ENCODE measurements at regions not wholly inside any gene's neighbourhood (a gene's known extent, or its start where the extent isn't known, plus 50 kb on each side); places are given as distances from the start of the nearest gene placed in this dataset.
"Not testable (repeated sequence)": the region's sequence is repeated elsewhere in the genome, so short reads cannot be mapped to it uniquely, and the experiment has no call there.

DNA sequence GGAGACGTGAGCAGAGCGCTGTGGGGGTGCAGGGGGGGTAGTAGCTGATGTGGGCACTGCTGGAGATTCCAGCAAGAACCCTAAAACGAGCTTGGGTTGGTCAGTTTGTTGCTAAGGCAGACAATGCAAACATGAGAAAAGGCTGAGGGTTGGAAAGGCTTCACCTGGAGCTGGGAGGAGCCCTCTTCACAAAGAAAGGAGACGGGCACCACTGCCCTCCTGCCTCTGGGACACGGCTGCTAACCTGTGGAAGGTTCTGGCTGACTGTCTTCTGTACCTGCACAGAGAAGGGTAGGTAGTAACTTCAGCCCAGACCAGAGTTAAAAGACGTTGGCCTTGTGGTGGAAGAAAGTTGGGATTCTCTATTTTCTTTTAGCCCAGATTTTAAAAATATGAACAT, 108.7 kb downstream of the SUCLA2 start:
- no peaks in the 10 kb centered on the region for H3K27me3 ChIP-seq (ENCODE audit: control insufficient read depth in 1 of 2, insufficient read depth in 2 of 2, low read length in 2 of 2)
- no peaks in the 10 kb centered on the region for H3K9me3 ChIP-seq (ENCODE audit: control insufficient read depth in 2 of 2, low read length in 2 of 2)
- H3K36me3 ChIP-seq (ENCODE audit: control insufficient read depth in 2 of 2, insufficient read depth in 2 of 2, low read length in 2 of 2): no peaks in the 10 kb centered on the region
- H3K4me3 ChIP-seq (ENCODE audit: low read length in 2 of 2): no peak overlapping the region
- H3K4me1 ChIP-seq (ENCODE audit: control insufficient read depth, insufficient read depth, low read length): no peaks in the 10 kb centered on the region
- no peak overlapping the region for H3K9ac ChIP-seq (ENCODE audit: low read length in 2 of 2)
- H3K27ac ChIP-seq (ENCODE audit: low read length): no peak overlapping the region

DNA sequence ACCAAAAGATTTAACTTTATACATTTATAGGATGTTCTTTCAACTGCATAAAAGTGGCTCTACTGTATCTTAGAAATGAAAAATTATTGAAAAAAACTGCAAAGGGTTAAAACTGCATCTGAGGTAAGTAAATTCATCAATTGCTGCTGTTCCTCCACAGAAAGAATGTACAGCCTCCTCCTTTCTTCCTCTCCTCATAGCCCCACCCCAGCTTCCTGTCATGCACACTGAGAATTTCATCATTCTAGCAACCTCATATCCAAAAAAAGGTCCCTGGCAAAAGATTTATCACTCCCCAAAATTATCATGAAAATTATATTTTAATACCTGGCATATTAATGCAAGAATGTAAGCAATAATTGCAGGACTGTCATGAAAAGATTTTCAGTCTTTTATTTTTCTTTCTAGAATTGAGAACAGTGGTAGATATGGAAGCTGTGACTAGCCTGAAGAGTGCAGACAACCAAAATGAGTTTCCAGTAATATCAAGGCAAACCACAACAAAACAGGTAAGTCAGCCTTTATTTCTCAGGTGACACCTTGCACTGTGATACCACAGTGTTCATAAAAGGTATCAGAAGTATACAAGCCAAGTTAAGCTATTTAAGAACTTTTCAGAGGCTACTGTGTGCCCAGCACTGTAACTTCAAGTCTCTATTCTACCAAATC, 110.8 kb downstream of the SUCLA2 start:
- no peak overlapping the region for H3K4me3 ChIP-seq (ENCODE audit: low read length in 2 of 2)
- no peak overlapping the region for H3K27ac ChIP-seq (ENCODE audit: low read length)
- H3K4me1 ChIP-seq (ENCODE audit: control insufficient read depth, insufficient read depth, low read length): no peaks in the 10 kb centered on the region
- no peak overlapping the region for H3K9ac ChIP-seq (ENCODE audit: low read length in 2 of 2)
- H3K27me3 ChIP-seq (ENCODE audit: control insufficient read depth in 1 of 2, insufficient read depth in 2 of 2, low read length in 2 of 2): no peaks in the 10 kb centered on the region
- H3K36me3 ChIP-seq (ENCODE audit: control insufficient read depth in 2 of 2, insufficient read depth in 2 of 2, low read length in 2 of 2): no peaks in the 10 kb centered on the region
- H3K9me3 ChIP-seq (ENCODE audit: control insufficient read depth in 2 of 2, low read length in 2 of 2): no peaks in the 10 kb centered on the region

DNA sequence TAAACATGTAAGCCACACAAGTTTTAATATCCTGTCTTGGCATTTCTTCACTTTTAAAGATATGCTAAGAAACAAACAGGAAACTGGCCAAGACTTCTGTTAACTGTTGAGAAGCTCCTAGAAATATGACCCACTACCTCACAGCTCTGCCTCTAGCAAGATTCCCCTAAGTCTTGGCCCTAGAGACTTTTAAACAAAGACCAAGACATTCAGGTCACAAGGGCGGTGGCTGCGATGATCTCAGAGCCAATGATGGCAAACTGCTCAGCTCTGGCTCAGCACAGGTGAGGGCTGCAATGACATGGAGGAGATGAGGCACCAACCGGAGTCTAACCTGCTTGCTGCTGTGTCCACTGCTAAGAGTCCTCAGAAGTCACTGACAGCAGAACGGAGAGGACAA, 114.8 kb downstream of the SUCLA2 start:
- Histone ChIP-seq H3K9me3 (ENCODE audit: control insufficient read depth in 2 of 2, low read length in 2 of 2) (no peaks in the 10 kb centered on the region), H3K4me1 (ENCODE audit: control insufficient read depth, insufficient read depth, low read length) (no peaks in the 10 kb centered on the region), H3K27ac (ENCODE audit: low read length) (no peak overlapping the region), H3K9ac (ENCODE audit: low read length in 2 of 2) (no peak overlapping the region), H3K4me3 (ENCODE audit: low read length in 2 of 2) (no peak overlapping the region), H3K27me3 (ENCODE audit: control insufficient read depth in 1 of 2, insufficient read depth in 2 of 2, low read length in 2 of 2) (no peaks in the 10 kb centered on the region), H3K36me3 (ENCODE audit: control insufficient read depth in 2 of 2, insufficient read depth in 2 of 2, low read length in 2 of 2) (no peaks in the 10 kb centered on the region)

DNA sequence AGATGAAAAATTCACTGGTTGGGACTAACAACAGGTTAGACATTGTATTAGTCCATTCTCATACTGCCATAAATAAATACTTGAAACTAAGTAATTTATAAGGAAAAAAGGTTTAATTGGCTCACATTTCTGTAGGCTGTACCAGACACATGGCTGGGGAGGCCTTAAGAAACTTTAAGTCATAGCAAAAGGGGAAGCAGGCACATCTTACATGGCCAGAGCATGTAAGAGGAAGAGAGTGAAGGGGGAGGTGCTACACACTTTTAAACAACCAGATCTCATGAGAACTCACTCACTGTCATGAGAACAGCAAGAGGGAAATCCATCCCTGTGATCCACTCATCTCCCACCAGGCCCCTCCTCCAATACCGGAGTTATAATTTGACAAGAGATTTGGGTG, 125.9 kb downstream of the SUCLA2 start:
- H3K27ac ChIP-seq (ENCODE audit: low read length): no peak overlapping the region
- H3K9ac ChIP-seq (ENCODE audit: low read length in 2 of 2): no peak overlapping the region
- peaks cover 3 to 6% of the 10 kb centered on the region in 2 donors for H3K9me3 ChIP-seq (ENCODE audit: control insufficient read depth in 2 of 2, low read length in 2 of 2)
- no peaks in the 10 kb centered on the region for H3K4me1 ChIP-seq (ENCODE audit: control insufficient read depth, insufficient read depth, low read length)
- no peaks in the 10 kb centered on the region for H3K27me3 ChIP-seq (ENCODE audit: control insufficient read depth in 1 of 2, insufficient read depth in 2 of 2, low read length in 2 of 2)
- no peak overlapping the region for H3K4me3 ChIP-seq (ENCODE audit: low read length in 2 of 2)
- no peaks in the 10 kb centered on the region for H3K36me3 ChIP-seq (ENCODE audit: control insufficient read depth in 2 of 2, insufficient read depth in 2 of 2, low read length in 2 of 2)

DNA sequence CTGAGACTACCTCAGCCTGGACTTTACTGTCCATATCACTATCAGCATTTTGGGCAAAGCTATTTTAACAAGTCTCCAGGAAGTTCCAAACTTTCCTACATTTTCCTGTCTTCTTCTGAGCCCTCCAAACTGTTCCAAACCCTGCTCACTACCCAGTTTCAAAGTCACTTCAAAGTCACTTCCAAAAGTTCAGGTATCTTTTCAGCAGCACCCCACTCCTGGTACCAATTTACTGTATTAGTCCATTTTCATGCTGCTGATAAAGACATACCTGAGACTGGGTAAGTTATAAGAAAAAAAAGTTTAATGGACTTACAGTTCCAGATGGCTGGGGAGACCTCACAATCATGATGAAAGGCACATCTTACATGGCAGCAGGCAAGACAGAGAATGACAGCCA, 127.1 kb downstream of the SUCLA2 start:
- H3K27ac ChIP-seq (ENCODE audit: low read length); H3K9ac ChIP-seq (ENCODE audit: low read length in 2 of 2); H3K4me1 ChIP-seq (ENCODE audit: control insufficient read depth, insufficient read depth, low read length); H3K4me3 ChIP-seq (ENCODE audit: low read length in 2 of 2); H3K9me3 ChIP-seq (ENCODE audit: control insufficient read depth in 2 of 2, low read length in 2 of 2); H3K27me3 ChIP-seq (ENCODE audit: control insufficient read depth in 1 of 2, insufficient read depth in 2 of 2, low read length in 2 of 2); H3K36me3 ChIP-seq (ENCODE audit: control insufficient read depth in 2 of 2, insufficient read depth in 2 of 2, low read length in 2 of 2): not testable (repeated sequence)

DNA sequence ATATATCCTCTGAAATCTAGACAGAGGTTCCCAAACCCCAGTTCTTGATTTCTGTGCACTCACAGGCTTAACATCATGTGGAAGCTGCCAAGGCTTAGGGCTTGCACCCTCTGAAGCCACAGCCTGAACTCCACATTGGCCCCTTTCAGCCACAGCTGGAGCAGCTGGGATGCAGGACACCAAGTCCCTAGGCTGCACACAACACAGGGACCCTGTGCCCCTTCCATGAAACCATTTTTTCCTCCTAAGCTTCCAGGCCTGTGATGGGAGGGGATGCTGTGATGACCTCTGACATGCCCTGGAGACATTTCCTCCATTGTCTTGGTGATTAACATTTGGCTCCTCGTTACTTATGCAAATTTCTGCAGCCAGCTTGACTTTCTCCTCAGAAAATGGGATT, 127.8 kb downstream of the SUCLA2 start:
- not testable (repeated sequence) for H3K27ac ChIP-seq (ENCODE audit: low read length); H3K27me3 ChIP-seq (ENCODE audit: control insufficient read depth in 1 of 2, insufficient read depth in 2 of 2, low read length in 2 of 2); H3K9me3 ChIP-seq (ENCODE audit: control insufficient read depth in 2 of 2, low read length in 2 of 2); H3K4me1 ChIP-seq (ENCODE audit: control insufficient read depth, insufficient read depth, low read length); H3K4me3 ChIP-seq (ENCODE audit: low read length in 2 of 2); H3K9ac ChIP-seq (ENCODE audit: low read length in 2 of 2); H3K36me3 ChIP-seq (ENCODE audit: control insufficient read depth in 2 of 2, insufficient read depth in 2 of 2, low read length in 2 of 2)

DNA sequence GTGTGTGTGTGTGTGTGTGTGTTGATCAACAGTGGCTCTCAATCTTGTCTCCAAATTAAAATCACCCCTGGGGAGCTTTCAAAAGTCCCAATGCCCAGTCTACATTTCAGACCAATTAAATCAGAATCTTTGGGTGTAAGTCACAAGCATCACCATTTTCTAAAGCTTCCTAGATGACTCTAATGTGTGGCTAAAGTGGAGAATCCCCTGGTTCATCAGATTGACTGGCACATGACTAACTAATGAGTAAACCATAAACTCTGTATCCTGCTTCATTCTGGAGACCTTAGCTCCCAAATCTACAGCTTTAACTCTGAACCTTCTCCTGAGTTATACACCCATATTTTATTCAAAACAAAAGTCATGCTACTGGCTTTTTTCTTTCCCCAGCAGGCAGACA, 131.3 kb downstream of the SUCLA2 start:
- H3K9ac ChIP-seq (ENCODE audit: low read length in 2 of 2): no peak overlapping the region
- no peaks in the 10 kb centered on the region for H3K4me1 ChIP-seq (ENCODE audit: control insufficient read depth, insufficient read depth, low read length)
- H3K36me3 ChIP-seq (ENCODE audit: control insufficient read depth in 2 of 2, insufficient read depth in 2 of 2, low read length in 2 of 2): no peaks in the 10 kb centered on the region
- no peak overlapping the region for H3K27ac ChIP-seq (ENCODE audit: low read length)
- peaks cover 3 to 6% of the 10 kb centered on the region in 2 donors for H3K9me3 ChIP-seq (ENCODE audit: control insufficient read depth in 2 of 2, low read length in 2 of 2)
- H3K27me3 ChIP-seq (ENCODE audit: control insufficient read depth in 1 of 2, insufficient read depth in 2 of 2, low read length in 2 of 2): no peaks in the 10 kb centered on the region
- no peak overlapping the region for H3K4me3 ChIP-seq (ENCODE audit: low read length in 2 of 2)

DNA sequence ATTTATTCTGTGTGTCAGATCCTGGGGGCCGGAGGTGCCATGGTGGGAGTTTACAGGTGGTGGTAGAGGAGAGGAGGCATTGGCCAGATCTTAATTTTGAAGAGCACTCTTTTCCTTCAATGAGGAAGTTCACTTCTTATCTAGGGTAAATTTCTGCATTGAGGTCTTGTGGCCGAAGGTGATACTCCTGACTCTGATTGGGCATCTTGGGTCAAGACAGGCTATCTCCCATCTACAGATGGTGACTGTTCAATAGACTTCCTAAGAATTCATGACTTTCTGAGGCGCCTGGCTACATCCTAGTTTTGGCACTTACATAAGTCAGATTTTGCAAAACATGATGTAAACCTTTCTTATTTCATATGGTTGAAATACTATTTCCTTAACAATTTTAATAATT, 135.2 kb downstream of the SUCLA2 start:
- Histone ChIP-seq H3K4me1 (ENCODE audit: control insufficient read depth, insufficient read depth, low read length) (no peaks in the 10 kb centered on the region), H3K36me3 (ENCODE audit: control insufficient read depth in 2 of 2, insufficient read depth in 2 of 2, low read length in 2 of 2) (no peaks in the 10 kb centered on the region), H3K27ac (ENCODE audit: low read length) (no peak overlapping the region), H3K9ac (ENCODE audit: low read length in 2 of 2) (no peak overlapping the region), H3K4me3 (ENCODE audit: low read length in 2 of 2) (no peak overlapping the region), H3K27me3 (ENCODE audit: control insufficient read depth in 1 of 2, insufficient read depth in 2 of 2, low read length in 2 of 2) (no peaks in the 10 kb centered on the region), H3K9me3 (ENCODE audit: control insufficient read depth in 2 of 2, low read length in 2 of 2) (no peaks in the 10 kb centered on the region)

DNA sequence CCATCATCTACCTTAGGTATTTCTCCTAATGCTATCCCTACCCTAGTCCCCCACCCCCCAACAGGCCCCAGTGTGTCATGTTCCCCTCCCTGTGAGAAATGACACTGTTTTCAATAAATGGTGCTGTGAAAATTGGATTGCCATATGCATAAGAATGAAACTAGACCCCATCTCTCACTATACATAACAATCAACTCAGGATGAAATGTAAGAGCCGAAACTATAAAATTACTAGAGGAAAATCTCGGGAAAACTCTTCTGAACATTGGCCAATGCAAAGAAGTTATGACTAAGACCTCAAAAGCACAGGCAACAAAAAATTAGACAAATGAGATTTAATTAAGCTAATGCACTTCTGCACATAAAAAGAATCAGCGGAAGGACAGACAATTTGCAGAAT, 138.2 kb downstream of the SUCLA2 start:
- no peak overlapping the region for H3K4me3 ChIP-seq (ENCODE audit: low read length in 2 of 2)
- H3K36me3 ChIP-seq (ENCODE audit: control insufficient read depth in 2 of 2, insufficient read depth in 2 of 2, low read length in 2 of 2): no peaks in the 10 kb centered on the region
- H3K27ac ChIP-seq (ENCODE audit: low read length): no peak overlapping the region
- no peaks in the 10 kb centered on the region for H3K9me3 ChIP-seq (ENCODE audit: control insufficient read depth in 2 of 2, low read length in 2 of 2)
- no peaks in the 10 kb centered on the region for H3K4me1 ChIP-seq (ENCODE audit: control insufficient read depth, insufficient read depth, low read length)
- no peak overlapping the region for H3K9ac ChIP-seq (ENCODE audit: low read length in 2 of 2)
- H3K27me3 ChIP-seq (ENCODE audit: control insufficient read depth in 1 of 2, insufficient read depth in 2 of 2, low read length in 2 of 2): no peaks in the 10 kb centered on the region

DNA sequence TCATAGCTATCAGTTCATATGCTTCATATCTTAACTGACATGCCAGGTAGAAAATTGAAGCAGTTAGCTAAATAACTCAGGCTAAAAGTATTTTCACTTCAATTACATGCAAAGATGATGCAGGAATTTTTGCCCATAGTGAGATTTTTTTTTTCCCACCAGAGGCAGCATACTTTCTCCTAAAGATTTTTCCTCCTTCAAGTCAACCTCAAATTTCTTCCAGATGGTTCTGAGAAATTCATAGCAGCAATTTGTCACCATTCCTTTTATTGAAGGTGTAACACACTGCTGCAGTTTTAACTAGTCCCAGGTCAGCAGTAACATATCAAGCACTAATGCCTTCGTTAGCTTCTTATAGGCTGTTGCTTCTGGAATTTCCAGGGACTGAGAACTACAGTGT, 141.9 kb downstream of the SUCLA2 start:
- H3K27me3 ChIP-seq (ENCODE audit: control insufficient read depth in 1 of 2, insufficient read depth in 2 of 2, low read length in 2 of 2): no peaks in the 10 kb centered on the region
- H3K4me3 ChIP-seq (ENCODE audit: low read length in 2 of 2): no peak overlapping the region
- no peak overlapping the region for H3K27ac ChIP-seq (ENCODE audit: low read length)
- H3K9me3 ChIP-seq (ENCODE audit: control insufficient read depth in 2 of 2, low read length in 2 of 2): no peaks in the 10 kb centered on the region
- H3K4me1 ChIP-seq (ENCODE audit: control insufficient read depth, insufficient read depth, low read length): no peaks in the 10 kb centered on the region
- no peaks in the 10 kb centered on the region for H3K36me3 ChIP-seq (ENCODE audit: control insufficient read depth in 2 of 2, insufficient read depth in 2 of 2, low read length in 2 of 2)
- H3K9ac ChIP-seq (ENCODE audit: low read length in 2 of 2): no peak overlapping the region

DNA sequence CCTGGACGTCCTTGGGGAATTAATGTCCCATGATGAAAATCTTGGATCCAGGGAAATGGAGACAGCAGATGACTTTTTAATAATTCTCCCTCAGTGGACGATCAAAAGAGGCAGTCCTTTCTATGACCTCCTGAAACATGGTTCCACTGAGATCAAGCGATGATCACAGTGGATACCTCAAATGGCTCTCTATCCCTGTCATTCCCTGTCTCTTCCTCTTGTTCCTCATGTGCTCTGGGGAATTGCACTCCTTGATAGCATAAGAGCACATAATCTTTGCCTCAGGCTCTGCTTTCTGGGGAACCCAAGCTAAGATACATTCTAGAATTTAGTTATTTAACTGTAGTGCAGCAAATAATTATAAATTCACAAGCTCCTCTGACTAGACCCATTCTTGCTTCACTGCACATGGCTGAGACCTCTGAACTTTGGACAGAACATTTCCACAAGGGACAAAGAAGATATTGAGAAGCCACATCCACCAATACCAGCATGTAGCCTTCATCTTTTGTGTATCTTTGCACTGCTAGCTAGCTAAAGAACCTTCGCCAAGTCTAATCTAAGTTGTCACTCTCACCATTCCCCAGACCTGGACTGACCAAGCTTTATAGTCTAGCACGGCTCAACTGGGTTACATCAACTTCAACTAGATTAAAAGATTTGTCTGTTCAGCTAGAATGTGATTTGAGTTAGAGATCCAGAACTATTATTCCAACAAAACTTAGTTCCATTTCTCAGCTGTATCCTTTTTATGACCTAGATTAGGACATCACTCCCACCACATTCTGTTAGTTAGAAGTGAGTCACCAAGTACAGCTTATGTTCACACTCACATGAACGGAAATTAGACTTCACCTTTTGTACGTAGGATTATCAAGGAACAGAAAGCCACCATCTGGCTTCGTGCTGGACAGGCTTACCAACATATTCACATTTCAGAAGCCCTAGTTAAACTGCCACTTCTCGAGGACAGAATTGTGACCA, 142.7 kb downstream of the SUCLA2 start:
- H3K4me1 ChIP-seq (ENCODE audit: control insufficient read depth, insufficient read depth, low read length): no peaks in the 10 kb centered on the region
- no peaks in the 10 kb centered on the region for H3K27me3 ChIP-seq (ENCODE audit: control insufficient read depth in 1 of 2, insufficient read depth in 2 of 2, low read length in 2 of 2)
- H3K36me3 ChIP-seq (ENCODE audit: control insufficient read depth in 2 of 2, insufficient read depth in 2 of 2, low read length in 2 of 2): no peaks in the 10 kb centered on the region

More for the DNA sequence above, 142.7 kb downstream of the SUCLA2 start:
- H3K9me3 ChIP-seq (ENCODE audit: control insufficient read depth in 2 of 2, low read length in 2 of 2): no peaks in the 10 kb centered on the region
- H3K9ac ChIP-seq (ENCODE audit: low read length in 2 of 2): no peak overlapping the region
- no peak overlapping the region for H3K27ac ChIP-seq (ENCODE audit: low read length)
- H3K4me3 ChIP-seq (ENCODE audit: low read length in 2 of 2): no peak overlapping the region
